NCI-H1694 treated with DMSO at 0.1 percent for 48 hours (cell line): ENCODE measurements at regions not wholly inside any gene's neighbourhood (a gene's known extent, or its start where the extent isn't known, plus 50 kb on each side); places are given as distances from the start of the nearest gene placed in this dataset.
"Not testable (repeated sequence)": the region's sequence is repeated elsewhere in the genome, so short reads cannot be mapped to it uniquely, and the experiment has no call there.

ENCODE experiments used
- DNase-seq: peaks from one replicate; lab custom pipeline; 2025; lab: John Stamatoyannopoulos, UW

DNA sequence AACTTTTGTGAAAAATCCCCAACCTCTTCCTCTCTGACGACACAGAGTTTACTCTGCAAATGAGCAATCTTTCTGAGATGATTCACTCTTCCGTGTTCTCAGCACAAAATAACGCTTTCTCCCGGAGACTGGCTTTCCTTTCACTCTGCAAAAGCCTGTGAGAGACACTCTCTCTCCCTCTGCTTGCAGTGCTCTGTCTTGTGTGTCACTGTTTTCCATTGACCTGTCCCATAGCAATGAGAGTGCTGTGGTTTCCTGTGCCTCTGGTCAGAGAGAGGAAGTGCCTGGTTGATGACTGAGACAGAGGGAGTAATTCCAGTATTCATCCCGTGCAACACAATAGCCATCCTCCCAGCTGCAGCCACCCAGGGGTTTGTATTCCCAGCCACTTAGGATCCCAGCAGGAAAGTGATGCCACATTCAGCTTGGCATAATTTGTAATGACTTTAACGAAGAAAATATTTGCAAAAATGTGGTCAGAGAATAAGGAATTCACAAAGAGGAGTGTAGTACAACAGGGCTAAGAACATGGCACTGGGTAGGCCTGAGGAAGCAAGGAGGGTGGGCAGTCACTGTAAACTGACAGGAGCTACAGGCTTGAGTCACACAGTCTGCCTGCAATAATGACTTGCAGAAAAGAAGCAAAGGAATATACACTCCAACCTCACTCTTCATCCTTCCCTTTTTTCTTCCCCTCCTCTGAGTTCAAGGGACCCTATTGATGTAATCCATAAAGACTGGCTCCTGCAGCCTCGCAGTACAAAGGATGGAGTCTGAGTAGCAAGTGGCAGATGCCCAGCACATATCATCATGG, 463.5 kb upstream of the RGMB start:
- no peak for DNase-seq

DNA sequence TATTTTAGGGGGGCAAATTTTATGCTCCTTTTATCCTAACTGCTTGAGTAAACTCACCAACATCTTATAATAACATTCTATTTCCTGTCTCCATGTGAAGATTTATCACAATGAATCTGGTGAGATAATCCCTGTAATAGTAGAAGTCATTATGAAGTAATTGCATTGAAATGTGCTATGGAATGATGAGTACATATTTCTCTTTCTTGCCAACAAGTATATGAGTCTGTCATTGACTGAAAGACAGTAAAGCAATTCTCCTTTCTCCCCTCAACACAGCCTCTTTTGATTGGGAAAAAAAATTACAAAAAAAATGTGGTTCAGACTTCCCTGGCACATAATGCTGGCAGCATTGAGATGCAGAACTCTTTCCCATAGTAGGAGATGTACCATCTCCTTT, 459.2 kb upstream of the RGMB start:
- DNase-seq = no peak

DNA sequence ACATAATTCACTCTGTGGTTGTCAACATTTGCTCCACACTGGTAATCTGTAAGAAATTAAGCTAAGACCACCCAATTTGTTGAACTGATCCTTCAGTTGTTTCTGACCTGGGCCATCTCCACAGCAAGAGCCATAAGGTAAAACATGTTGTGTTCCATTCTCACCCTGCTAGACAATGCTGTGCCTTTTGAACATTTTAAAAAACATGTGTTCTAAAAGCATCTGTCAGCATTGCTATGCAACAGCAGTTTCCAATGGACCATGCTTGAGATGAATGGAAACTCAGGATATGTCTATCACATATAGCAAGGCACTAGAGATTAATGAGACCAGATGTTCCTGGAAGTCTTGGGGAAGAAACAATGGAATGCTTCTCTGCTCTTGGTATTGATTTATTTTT, 455.1 kb upstream of the RGMB start:
- no peak for DNase-seq

DNA sequence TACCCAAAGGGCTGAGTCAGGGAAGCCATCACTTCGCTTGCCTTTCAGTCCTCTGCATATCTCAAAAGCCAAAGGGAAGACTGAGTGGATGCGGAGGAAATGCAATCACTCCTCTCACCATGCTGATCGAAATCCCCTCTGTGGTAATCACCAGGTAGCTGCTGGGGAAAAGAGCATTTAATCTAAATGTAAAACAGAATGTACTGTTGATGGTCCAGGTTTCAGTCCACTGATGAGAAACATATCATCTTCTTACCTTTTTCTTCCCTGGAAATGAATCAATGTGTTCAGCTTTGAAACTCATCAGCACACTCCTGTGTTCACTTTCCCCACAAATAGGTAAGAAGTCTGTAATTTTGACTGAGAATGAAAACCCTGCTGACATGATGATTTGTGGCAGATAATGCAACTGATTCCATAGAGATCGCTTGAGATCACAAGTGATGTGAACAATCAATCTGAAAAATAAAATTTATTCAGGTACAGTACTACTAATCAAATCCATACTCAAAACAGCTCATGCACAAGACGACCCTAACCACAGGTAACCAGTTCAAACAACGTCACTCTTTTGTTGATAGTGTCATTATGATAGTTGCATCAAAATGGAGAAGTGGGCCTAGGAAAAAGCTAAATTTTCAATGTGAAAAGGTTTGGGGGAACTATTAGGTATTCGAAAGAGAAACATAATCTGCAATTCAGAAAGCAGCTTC, 454.0 kb upstream of the RGMB start:
- no peak for DNase-seq

DNA sequence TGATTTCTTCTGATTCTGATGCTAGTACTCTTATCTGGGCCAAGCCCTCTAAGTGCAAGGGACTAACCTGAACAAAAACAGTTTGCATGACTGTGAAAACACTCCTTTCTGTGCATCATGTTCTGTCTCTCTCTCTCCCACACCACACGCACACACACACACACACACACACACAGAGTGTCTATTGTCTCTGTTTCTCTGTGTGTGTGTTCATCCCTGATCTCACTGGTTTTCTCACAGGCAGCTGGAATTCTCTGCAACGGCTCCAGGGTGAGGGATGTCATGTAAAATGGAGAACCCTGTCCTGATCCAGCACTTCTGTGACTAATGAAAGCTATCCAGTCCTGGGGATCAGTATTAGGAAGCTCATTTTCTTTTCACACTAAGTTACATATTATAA, 453.1 kb upstream of the RGMB start:
- DNase-seq = no peak

DNA sequence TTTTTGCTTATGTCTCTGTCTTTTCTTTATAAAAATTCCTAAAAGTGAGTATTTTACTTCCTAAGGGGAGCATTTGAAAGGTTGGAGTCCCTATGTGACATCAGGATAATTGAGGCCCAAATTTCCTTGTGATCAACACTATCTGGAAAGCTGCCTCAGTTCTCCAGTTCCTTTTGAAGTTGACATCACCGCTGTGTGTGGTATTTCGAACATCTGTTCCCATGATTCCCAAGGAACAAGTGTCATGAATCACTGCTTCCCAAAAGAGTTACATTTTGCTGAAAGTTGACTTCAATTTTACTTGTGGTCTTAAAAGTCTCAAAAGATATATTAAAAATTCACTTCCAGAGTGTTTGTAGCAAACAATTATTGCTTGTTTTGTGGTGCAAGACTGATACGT, 452.1 kb upstream of the RGMB start:
- DNase-seq = no peak

DNA sequence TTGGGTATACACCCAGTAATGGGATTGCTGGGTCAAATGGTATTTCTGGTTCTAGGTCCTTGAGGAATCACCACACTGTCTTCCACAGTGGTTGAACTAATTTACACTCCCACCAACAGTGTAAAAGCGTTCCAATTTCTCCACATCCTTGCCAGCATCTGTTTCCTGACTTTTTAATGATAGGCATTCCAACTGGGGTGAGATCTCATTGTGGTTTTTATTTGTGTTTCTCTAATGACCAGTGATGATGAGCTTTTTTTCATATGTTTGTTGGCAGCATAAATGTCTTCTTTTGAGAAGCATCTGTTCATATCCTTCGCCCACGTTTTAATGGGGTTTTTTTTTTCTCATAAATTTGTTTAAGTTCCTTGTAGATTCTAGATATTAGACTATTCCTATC, 448.3 kb upstream of the RGMB start:
- DNase-seq = not testable (repeated sequence)

DNA sequence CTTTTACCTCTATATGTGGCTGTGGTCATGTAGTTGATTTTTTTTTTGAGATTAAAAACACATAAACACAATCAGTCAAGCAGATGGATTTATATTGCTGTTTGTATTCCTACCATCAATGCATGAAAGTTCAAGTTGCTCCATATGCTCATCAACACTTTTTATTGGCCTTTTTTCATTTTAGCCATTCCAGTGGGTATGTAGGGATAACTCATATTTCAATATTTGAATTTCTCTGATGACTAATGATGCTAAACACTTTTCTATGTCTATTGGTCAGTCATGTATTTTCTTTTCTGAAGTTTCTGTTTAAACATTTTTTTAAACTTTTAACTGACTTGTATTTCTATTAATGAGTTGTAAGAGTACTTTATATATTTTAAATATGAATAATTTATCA, 445.4 kb upstream of the RGMB start:
- DNase-seq = no peak

DNA sequence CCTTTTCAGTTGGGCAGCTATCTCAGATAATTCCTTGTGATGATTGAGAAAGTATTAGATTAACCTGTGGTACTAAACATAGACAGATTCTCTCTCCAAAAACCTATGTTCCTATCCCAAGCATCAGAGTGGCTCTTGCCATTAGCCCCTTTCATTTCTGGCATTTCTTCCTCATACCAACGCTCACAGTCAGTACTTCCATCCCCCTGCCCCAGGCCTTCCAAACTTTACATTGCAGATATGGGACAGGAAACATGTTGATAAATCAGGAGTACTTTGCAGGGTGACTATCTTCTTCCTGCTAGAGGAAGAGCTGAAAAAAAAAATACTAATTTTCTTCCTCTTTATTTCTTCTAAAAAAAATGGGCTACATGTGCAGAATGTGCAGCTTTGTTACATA, 442.6 kb upstream of the RGMB start:
- no peak for DNase-seq

DNA sequence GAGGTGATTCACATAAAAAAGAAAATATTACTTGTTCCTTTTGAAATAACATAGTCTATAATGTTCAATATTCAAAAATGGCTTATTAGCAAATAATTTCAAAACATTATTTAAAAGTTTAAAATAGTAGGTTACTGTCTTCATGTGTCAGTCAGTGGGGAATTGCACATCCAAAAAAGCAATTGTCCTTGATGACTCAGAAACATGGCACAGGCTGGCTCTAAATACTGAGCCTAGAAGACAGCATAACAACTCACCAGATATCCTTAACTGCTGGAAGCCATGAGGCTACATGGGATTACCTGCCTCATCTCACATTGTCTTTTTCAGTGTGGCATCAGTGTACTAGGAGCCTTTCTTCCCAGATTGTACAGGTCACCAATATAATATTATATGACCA, 439.5 kb upstream of the RGMB start:
- no peak for DNase-seq

DNA sequence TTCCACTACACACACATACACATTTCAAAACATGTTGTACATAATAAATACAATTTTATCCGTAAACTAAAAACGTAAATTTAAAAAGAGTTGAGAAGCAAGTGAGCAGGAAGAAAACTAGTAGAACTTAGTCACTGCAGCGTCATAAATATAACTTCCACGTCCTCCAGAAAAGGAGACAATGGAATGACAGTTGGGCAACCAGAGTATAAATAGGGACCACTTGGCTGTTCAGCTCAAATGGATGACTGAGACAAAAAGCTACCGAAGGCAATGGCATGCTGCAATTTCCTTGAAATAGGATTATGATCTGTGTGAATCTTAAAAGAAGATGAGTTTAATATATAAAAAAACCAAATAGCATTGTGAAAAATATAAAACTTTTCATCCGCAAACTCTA, 438.5 kb upstream of the RGMB start:
- DNase-seq = no peak

DNA sequence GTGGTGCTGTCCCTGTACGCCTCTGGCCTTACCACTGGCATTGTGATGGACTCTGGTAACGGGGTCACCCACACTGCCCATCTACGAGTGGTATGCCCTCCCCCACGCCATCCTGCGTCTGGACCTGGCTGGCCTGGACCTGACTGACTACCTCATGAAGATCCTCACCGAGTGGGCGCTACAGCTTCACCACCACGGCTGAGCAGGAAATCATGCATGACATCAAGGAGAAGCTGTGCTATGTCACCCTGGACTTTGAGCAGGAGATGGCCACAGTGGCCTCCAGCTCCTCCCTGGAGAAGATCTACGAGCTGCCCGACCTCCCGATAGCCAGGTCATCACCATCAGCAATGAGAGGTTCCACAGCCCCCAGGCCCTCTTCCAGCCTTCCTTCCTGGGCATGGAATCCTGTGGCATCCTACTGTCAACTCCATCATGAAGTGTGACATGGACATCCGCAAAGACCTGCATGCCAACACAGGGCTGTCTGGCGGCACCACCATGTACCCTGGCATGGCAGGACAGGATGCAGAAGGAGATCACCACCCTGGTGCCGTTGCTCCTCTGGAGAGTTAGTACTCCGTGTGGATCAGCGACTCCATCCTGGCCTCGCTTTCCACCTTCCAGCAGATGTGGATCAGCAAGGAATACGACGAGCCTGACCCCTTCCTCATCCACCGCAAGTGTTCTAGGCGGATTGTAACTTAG, 434.2 kb upstream of the RGMB start:
- no peak for DNase-seq

DNA sequence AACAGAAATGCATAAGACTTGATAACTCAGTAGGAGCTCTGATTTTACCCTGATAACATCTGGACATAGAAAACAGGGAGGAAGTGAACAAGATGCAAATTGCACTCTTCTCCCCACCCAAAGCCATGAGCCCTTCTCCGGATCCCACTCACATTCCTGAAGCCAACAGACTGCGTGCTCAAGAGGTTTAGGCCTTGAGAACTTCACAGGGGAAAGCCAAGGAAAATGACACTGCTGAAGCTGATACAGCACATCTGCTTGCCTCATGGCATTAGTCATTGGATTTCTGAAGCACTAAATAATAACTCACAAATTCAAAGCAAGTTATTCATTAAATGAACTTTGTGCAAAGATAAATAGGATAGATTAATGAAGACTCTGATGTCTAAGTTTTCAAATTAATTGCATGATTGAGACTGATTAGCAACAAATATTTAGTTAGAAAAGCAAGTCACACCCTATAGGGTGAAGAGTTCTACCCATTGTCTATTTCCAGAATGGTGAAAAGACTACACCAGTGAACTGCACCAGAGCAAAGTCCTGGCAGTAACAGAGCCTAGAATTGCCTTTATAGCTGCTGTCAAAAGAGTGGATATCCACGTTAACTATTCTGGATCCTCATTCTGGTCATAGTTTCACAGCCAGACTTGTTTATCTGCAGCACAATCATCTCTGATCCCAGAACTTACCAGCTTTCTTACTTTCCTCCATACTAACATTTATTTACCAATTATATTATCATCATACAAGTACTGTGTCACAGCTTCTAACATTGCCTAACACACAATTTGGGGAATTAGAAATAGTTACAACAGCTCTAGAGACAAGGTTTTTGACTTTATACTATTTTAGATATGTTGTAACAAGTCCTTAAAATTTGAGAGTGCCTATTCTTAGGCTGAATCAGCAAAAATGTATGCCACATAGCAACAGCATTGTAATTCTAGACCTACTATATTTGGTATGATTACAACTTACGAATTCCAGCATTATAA, 432.1 kb upstream of the RGMB start:
- no peak for DNase-seq

DNA sequence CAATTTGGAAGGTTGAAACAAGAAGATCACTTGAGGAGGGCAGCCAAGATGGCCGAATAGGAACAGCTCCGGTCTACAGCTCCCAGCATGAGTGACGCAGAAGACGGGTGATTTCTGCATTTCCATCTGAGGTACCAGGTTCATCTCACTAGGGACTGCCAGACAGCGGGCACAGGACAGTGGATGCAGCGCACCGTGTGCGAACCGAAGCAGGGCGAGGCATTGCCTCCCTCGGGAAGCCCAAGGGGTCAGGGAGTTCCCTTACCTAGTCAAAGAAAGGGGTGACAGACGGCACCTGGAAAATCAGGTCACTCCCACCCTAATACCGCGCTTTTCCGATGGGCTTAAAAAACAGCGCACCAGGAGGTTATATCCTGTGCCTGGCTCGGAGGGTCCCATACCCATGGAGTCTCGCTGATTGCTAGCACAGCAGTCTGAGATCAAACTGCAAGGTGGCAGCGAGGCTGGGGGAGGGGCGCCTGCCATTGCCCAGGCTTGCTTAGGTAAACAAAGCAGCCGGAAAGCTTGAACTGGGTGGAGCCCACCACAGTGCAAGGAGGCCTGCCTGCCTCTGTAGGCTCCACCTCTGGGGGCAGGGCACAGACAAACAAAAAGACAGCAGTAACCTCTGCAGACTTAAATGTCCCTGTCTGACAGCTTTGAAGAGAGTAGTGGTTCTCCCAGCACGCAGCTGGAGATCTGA, 430.4 kb upstream of the RGMB start:
- DNase-seq = not testable (repeated sequence)

DNA sequence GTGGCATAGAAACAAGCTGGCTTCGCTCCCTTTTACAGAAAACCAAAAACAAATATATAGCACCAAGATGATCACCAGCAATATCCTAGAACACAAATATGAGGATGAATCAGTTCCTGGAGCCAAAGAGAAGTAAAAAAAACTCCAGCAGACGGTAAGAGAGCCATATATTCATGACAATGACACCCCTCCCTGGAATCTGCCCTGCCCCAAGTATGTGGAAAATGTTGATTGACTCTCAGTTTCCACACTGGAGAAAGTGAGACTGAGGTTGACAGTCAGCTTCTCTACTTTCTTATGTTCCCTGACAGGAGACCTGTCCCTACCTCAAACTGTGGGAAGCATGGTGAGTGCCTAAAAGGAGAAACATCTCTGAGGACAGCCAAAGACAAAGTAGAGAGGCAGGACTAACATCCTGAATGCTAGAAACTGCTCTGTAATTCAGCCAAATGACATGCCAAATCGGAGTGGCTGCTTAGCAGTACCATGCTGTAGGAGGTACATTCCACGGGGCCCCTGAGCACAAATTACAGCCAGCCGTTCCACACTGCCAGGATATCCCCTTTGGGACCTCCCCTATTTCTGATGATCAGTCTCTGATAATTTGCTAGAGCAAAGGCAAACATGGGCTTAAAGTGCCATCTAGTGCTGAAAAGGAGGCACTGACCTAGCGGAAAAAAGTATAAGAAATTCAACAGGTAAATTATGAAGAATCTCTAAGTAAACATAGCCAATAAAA, 424.0 kb upstream of the RGMB start:
- no peak for DNase-seq

DNA sequence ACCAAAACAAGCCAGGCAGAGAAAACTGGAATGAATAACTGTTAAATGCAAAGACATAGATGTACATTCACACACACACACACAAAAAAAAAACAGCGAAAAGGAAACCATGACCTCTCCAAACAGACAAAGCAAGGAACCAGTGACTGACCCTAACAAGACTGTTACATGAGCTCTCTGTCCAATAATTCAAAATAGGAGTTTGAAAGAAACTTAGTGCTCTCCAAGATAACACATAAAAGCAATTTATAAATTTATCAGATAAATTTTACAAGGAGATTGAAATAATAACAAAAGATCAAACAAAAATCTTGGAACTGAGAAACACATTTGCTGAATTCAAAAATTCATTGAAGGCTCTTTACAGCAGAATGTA, 423.5 kb upstream of the RGMB start:
- no peak for DNase-seq

DNA sequence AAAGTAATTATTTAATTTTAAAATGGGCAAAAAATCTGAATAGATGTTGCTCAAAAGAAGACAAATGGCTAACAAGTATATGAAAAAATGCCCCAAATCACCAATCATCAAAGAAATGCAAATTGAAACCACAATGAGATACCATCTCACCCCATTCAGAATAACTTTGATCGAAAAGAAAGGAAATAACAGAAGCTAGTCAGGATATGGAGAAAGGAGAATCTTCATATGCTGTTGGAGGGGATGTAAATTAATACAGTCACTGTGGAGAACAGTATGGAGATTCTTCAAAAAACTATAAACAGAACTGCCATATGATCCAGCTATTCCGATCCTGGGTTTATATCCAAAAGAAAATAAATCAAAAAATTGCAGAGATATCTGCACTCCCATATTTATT, 418.5 kb upstream of the RGMB start:
- no peak for DNase-seq

DNA sequence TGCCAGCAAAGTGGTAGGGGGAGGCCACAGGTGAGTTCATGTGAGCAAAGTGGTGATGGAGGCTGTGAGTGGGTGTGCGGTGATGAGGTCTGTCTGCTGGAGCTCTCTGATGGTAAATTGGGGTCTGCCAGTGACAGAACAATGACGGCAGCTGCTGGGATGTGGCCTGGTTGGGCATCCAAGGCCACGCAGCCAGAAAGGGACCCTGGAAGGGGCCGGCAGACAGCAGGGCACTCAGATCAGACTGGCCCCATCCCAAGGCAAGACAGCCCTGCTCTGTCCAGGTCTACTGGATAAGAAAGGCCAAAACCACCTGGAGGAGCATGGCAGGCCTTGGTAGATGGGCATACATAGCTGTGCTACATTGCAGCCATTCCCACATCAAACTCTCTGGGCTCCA, 412.9 kb upstream of the RGMB start:
- no peak for DNase-seq

DNA sequence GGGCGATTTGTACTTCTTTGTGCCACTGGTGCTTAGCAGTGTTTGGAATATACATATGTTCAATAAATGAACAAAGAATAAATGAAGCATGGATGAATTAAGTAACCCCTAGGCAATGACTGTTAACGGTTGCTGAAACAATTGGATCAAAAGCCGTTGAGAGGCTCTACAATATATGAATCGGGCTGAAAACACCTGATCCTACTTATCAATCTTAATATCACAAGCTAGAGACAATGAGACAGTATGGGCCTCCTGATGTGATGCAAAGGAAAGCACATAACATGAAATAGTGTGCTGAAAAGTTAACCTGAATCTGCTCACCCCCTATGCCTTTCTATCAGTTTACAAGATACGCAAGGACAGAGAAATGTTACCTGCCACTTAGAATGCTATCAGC, 410.3 kb upstream of the RGMB start:
- no peak for DNase-seq

DNA sequence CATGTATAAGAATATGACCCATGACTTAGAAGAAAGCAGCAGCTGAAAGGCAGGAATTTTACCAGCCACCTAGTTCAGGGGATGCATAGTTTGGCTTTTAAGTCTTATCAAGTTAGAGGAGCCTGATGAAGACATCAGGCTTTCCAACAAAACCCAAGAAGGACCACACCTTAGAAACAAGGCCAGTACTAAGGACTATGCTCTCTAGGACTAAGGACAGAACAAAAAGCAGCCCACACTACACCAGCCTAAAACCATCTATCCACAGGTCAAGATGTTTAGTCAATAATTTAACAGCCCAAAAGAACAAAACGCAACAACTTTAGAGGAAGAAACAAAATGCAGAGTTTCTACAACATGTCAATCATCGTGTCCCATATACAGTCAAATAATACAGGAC, 408.9 kb upstream of the RGMB start:
- no peak for DNase-seq

DNA sequence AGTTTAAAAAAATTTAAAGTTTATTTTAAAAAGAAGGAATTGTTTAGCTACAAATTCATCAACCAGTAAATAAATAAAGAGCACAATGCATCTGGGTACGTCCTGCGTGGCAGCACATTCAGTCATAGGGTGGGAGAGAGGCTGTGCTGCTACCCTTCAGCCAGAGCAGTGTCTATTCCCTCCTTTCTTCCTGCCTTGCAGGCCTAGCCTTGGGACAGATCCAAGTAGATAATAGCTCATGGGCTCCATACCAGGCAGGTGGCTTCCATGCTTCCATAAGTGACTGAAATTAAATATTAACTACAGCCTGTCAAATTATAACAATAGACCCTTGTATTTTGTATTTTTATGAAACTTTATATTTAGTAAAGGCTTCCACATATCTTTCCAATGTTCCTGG, 408.3 kb upstream of the RGMB start:
- DNase-seq = no peak
